ENCODE measurements at regions not wholly inside any gene's neighbourhood (a gene's known extent, or its start where the extent isn't known, plus 50 kb on each side); places are given as distances from the start of the nearest gene placed in this dataset.

- no peak for DNase-seq (ENCODE audit: low read depth in 1 of 2, low spot score in 1 of 2)
- H3K4me3 ChIP-seq (replicated peaks; ENCODE audit: insufficient read depth, low read length), result no peak overlapping the region
- H3K27me3 ChIP-seq (ENCODE audit: insufficient read depth, poor library complexity, severe bottlenecking), result no peaks in the 10 kb centered on the region
- no peak overlapping the region for H3K27ac ChIP-seq (replicated peaks)
- TF ChIP-seq REST (IDR thresholded peaks at IDR 0.05; ENCODE audit: insufficient replicate concordance, low read depth) (no peak), SPI1 (IDR thresholded peaks at IDR 0.05; ENCODE audit: borderline replicate concordance, low read depth) (no peak)
Observed at GRCh38 chr6:21859193-21859735, 265.7 kb downstream of the SOX4 start.

- TF ChIP-seq POLR2AphosphoS5 (IDR thresholded peaks at IDR 0.05; ENCODE audit: low read depth) (no peak), CTCF (IDR thresholded peaks at IDR 0.05; ENCODE audit: insufficient read depth, low read length) (no peak), REST (IDR thresholded peaks at IDR 0.05; ENCODE audit: insufficient replicate concordance, low read depth) (no peak), SPI1 (IDR thresholded peaks at IDR 0.05; ENCODE audit: borderline replicate concordance, low read depth) (no peak), GABPA (IDR thresholded peaks at IDR 0.05; ENCODE audit: low read depth) (no peak)
- H3K27me3 ChIP-seq (ENCODE audit: insufficient read depth, poor library complexity, severe bottlenecking), result no peaks in the 10 kb centered on the region
- H3K27ac ChIP-seq (replicated peaks), result no peak overlapping the region
Observed at GRCh38 chr6:21861942-21862341, 268.4 kb downstream of the SOX4 start.

GRCh38 chr6:21864206-21864605, 270.7 kb downstream of the SOX4 start:
- H3K27ac ChIP-seq (replicated peaks), result no peak overlapping the region
- DNase-seq (ENCODE audit: low read depth in 1 of 2, low spot score in 1 of 2), result no peak
- no peaks in the 10 kb centered on the region for H3K27me3 ChIP-seq (ENCODE audit: insufficient read depth, poor library complexity, severe bottlenecking)
- no peak overlapping the region for H3K4me3 ChIP-seq (replicated peaks; ENCODE audit: insufficient read depth, low read length)
- TF ChIP-seq GABPA (IDR thresholded peaks at IDR 0.05; ENCODE audit: low read depth) (no peak), REST (IDR thresholded peaks at IDR 0.05; ENCODE audit: insufficient replicate concordance, low read depth) (no peak), CTCF (IDR thresholded peaks at IDR 0.05; ENCODE audit: insufficient read depth, low read length) (no peak), POLR2AphosphoS5 (IDR thresholded peaks at IDR 0.05; ENCODE audit: low read depth) (no peak), SPI1 (IDR thresholded peaks at IDR 0.05; ENCODE audit: borderline replicate concordance, low read depth) (no peak)

More at GRCh38 chr6:21861942-21862341, 268.4 kb downstream of the SOX4 start:
- no peak overlapping the region for H3K4me3 ChIP-seq (replicated peaks; ENCODE audit: insufficient read depth, low read length)
- no peak for DNase-seq (ENCODE audit: low read depth in 1 of 2, low spot score in 1 of 2)
